Activated CD8-positive, alpha-beta T cell treated with anti-CD3 and anti-CD28 coated beads for 36 hours (primary cell): ENCODE measurements at regions not wholly inside any gene's neighbourhood (a gene's known extent, or its start where the extent isn't known, plus 50 kb on each side); places are given as distances from the start of the nearest gene placed in this dataset.

Experiments used
- ATAC-seq: fragments of 200-7000 bp; cut with Tn5 transposase; one replicate; pipeline ENCODE4 v1.10.0; 2021; ENCODE audit warnings: mild to moderate bottlenecking, moderate library complexity
- CTCF ChIA-PET: fragments of 350-600 bp; sonication (Branson Sonifier 250); formaldehyde crosslinking; loops from one replicate; lab custom pipeline; 2021; ENCODE audit warnings: antibody characterized with exemption; lab: Charles Lee
- POLR2A ChIA-PET: fragments of 350-600 bp; sonication (Branson Sonifier 250); formaldehyde crosslinking; loops from one replicate; lab custom pipeline; 2021; ENCODE audit warnings: antibody characterized with exemption; lab: Charles Lee
- DNase-seq: peaks from one replicate; pipeline ENCODE4 v3.0.0-alpha.2; 2020
- H3K27ac Mint-ChIP-seq: one replicate; pipeline ENCODE4 v1.8.0; 2021; ENCODE audit warnings: mild to moderate bottlenecking, mixed read lengths
- H3K27me3 Mint-ChIP-seq: one replicate; pipeline ENCODE4 v1.8.0; 2021; ENCODE audit warnings: mixed read lengths
- H3K36me3 Mint-ChIP-seq: one replicate; pipeline ENCODE4 v1.8.0; 2021; ENCODE audit warnings: low read depth, mixed read lengths
- H3K4me1 Mint-ChIP-seq: one replicate; pipeline ENCODE4 v1.8.0; 2021; ENCODE audit warnings: low read depth, mixed read lengths
- H3K4me3 Mint-ChIP-seq: one replicate; pipeline ENCODE4 v1.8.0; 2021; ENCODE audit warnings: mild to moderate bottlenecking, moderate library complexity, mixed read lengths
- H3K9me3 Mint-ChIP-seq: one replicate; pipeline ENCODE4 v1.8.0; 2021; ENCODE audit warnings: mixed read lengths
- intact Hi-C: fragments of 100-400 bp; cut with micrococcal nuclease; formaldehyde crosslinking; loops from one replicate; pipeline ENCODE4 v1.10.0; 2022
- TF ChIP-seq, protein P1 (sequence below): fragments of 200-600 bp; IDR thresholded peaks from one replicate; pipeline ENCODE4 v1.8.0; 2022; ENCODE audit warnings: antibody characterized with exemption, mild to moderate bottlenecking

GRCh38 chr16:59586331-59586730 is 852.2 kb upstream of the GOT2 start:
- ChIA-PET CTCF (no interaction called here), POLR2A (no interaction called here)
- H3K36me3 Mint-ChIP-seq: no peaks in the 10 kb centered on the region
- no peak overlapping the region for H3K4me3 Mint-ChIP-seq
- ATAC-seq (no peak), DNase-seq (no peak)
- H3K27me3 Mint-ChIP-seq: no peaks in the 10 kb centered on the region
- intact Hi-C loops: no loop called here
- H3K4me1 Mint-ChIP-seq: no peaks in the 10 kb centered on the region
- TF ChIP-seq, protein P1, sequence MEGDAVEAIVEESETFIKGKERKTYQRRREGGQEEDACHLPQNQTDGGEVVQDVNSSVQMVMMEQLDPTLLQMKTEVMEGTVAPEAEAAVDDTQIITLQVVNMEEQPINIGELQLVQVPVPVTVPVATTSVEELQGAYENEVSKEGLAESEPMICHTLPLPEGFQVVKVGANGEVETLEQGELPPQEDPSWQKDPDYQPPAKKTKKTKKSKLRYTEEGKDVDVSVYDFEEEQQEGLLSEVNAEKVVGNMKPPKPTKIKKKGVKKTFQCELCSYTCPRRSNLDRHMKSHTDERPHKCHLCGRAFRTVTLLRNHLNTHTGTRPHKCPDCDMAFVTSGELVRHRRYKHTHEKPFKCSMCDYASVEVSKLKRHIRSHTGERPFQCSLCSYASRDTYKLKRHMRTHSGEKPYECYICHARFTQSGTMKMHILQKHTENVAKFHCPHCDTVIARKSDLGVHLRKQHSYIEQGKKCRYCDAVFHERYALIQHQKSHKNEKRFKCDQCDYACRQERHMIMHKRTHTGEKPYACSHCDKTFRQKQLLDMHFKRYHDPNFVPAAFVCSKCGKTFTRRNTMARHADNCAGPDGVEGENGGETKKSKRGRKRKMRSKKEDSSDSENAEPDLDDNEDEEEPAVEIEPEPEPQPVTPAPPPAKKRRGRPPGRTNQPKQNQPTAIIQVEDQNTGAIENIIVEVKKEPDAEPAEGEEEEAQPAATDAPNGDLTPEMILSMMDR: no peak
- H3K27ac Mint-ChIP-seq: no peak overlapping the region
- H3K9me3 Mint-ChIP-seq: peaks cover 2% of the 10 kb centered on the region

GRCh38 chr16:59574296-59574695 is 840.2 kb upstream of the GOT2 start:
- POLR2A ChIA-PET: no interaction called here
- intact Hi-C loops: no loop called here
- Mint-ChIP-seq H3K36me3 (no peaks in the 10 kb centered on the region), H3K4me3 (no peak overlapping the region), H3K27me3 (no peaks in the 10 kb centered on the region), H3K4me1 (no peaks in the 10 kb centered on the region), H3K9me3 (peaks cover 1% of the 10 kb centered on the region), H3K27ac (no peak overlapping the region)
- no peak for DNase-seq
- ATAC-seq: no peak
- CTCF ChIA-PET: no interaction called here
- TF ChIP-seq, protein P1: no peak

GRCh38 chr16:59573528-59574271 is 839.6 kb upstream of the GOT2 start:
- Mint-ChIP-seq H3K27ac (no peak overlapping the region), H3K27me3 (no peaks in the 10 kb centered on the region), H3K4me3 (no peak overlapping the region), H3K9me3 (peaks cover 1% of the 10 kb centered on the region), H3K4me1 (no peaks in the 10 kb centered on the region), H3K36me3 (no peaks in the 10 kb centered on the region)
- DNase-seq (no peak), ATAC-seq (no peak)
- TF ChIP-seq, protein P1: no peak
- ChIA-PET POLR2A (no interaction called here), CTCF (no interaction called here)
- intact Hi-C loops: no loop called here

DNA sequence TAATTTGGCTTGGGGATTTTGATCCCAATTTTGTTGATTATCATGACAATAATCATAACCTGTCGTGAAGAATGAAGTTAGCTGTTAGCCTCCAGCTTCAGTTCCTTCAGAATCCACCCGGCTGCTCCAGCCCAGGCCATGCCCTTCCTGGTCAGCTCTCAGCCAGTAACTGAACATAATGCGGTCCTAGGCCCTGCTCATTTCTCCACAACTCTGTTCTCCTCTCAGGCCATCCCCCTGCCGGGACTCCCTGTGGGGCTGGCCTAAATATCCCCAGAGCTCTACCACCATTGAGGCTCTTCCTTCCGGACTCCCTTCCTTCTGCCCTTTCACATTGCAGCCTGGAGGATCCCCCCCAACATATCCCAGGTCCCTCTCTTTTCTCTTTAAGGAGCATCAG is 833.4 kb upstream of the GOT2 start:
- H3K27me3 Mint-ChIP-seq: no peaks in the 10 kb centered on the region
- CTCF ChIA-PET: no interaction called here
- POLR2A ChIA-PET: no interaction called here
- no peak overlapping the region for H3K4me3 Mint-ChIP-seq
- intact Hi-C loops: no loop called here
- H3K27ac Mint-ChIP-seq: no peak overlapping the region
- H3K36me3 Mint-ChIP-seq: no peaks in the 10 kb centered on the region
- no peak for DNase-seq
- H3K9me3 Mint-ChIP-seq: no peaks in the 10 kb centered on the region
- no peak for ATAC-seq
- H3K4me1 Mint-ChIP-seq: no peaks in the 10 kb centered on the region
- TF ChIP-seq, protein P1: no peak

GRCh38 chr16:59566446-59566845 is 832.3 kb upstream of the GOT2 start:
- H3K4me1 Mint-ChIP-seq: no peaks in the 10 kb centered on the region
- no peak overlapping the region for H3K27ac Mint-ChIP-seq
- no peaks in the 10 kb centered on the region for H3K27me3 Mint-ChIP-seq
- ChIA-PET CTCF (no interaction called here), POLR2A (no interaction called here)
- no peak overlapping the region for H3K4me3 Mint-ChIP-seq
- DNase-seq (no peak), ATAC-seq (no peak)
- H3K36me3 Mint-ChIP-seq: no peaks in the 10 kb centered on the region
- H3K9me3 Mint-ChIP-seq: no peaks in the 10 kb centered on the region
- intact Hi-C loops: no loop called here
- TF ChIP-seq, protein P1: no peak
